Stimulated activated naive B cell treated with anti-CD40 and anti-IgM and Interleukin-4, amounts not matched to agents 10 μg/mL and 1 μg/mL and 100 μg/mL, for 72 hours (primary cell): ENCODE measurements at regions not wholly inside any gene's neighbourhood (a gene's known extent, or its start where the extent isn't known, plus 50 kb on each side); places are given as distances from the start of the nearest gene placed in this dataset.
"Not testable (repeated sequence)": the region's sequence is repeated elsewhere in the genome, so short reads cannot be mapped to it uniquely, and the experiment has no call there.

Experiments
- ATAC-seq, 2 donors: fragments of 150-1000 bp; cut with Tn5 transposase; replicated peaks; 2 replicates each; pipeline ENCODE4 v1.10.0; 2021; ENCODE audit warnings: moderate library complexity in 1 of 2
- DNase-seq: peaks from one replicate; pipeline ENCODE4 v3.0.0; 2021
- H3K27ac Mint-ChIP-seq: one replicate; pipeline ENCODE4 v1.8.0; 2022; ENCODE audit warnings: mild to moderate bottlenecking, mixed read lengths
- H3K27me3 Mint-ChIP-seq, 2 donors: one replicate each; pipeline ENCODE4 v1.8.0; 2022; ENCODE audit warnings: mixed read lengths in 2 of 2
- H3K36me3 Mint-ChIP-seq, 2 donors: one replicate each; pipeline ENCODE4 v1.8.0; 2022; ENCODE audit warnings: mixed read lengths in 2 of 2, mild to moderate bottlenecking in 1 of 2
- H3K4me1 Mint-ChIP-seq, 2 donors: one replicate each; pipeline ENCODE4 v1.8.0; 2022; ENCODE audit warnings: mixed read lengths in 2 of 2, mild to moderate bottlenecking in 1 of 2
- H3K4me3 Mint-ChIP-seq, 2 donors: one replicate each; pipeline ENCODE4 v1.8.0; 2022; ENCODE audit warnings: mild to moderate bottlenecking in 2 of 2, mixed read lengths in 2 of 2, moderate library complexity in 1 of 2
- H3K9me3 Mint-ChIP-seq, 2 donors: one replicate each; pipeline ENCODE4 v1.8.0; 2022; ENCODE audit warnings: mixed read lengths in 2 of 2, mild to moderate bottlenecking in 1 of 2

- H3K4me1 Mint-ChIP-seq = peaks cover 41 to 42% of the 10 kb centered on the region in 2 donors
- no peak overlapping the region for H3K4me3 Mint-ChIP-seq
- H3K9me3 Mint-ChIP-seq = peaks cover 1 to 4% of the 10 kb centered on the region in 2 donors
- ATAC-seq (no peak), DNase-seq (no peak)
- no peaks in the 10 kb centered on the region for H3K27me3 Mint-ChIP-seq
- H3K27ac Mint-ChIP-seq = no peak overlapping the region
- peaks cover 3 to 4% of the 10 kb centered on the region in 2 donors for H3K36me3 Mint-ChIP-seq
These were observed 50.7 kb upstream of the VPREB1 start for GRCh38 chr22:22193923-22194322.

DNA sequence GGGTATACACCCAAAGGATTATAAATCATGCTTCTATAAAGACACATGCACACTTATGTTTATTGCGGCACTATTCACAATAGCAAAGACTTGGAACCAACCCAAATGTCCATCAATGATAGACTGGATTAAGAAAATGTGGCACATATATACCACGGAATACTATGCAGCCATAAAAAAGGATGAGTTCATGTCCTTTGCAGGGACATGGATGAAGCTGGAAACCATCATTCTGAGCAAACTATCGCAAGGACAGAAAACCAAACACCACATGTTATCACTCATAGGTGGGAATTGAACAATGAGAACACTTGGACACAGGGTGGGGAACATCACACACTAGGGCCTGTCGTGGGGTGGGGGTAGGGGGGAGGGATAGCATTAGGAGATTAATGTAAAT lies 51.1 kb upstream of the VPREB1 start:
- not testable (repeated sequence) for H3K36me3 Mint-ChIP-seq, DNase-seq, H3K27me3 Mint-ChIP-seq, H3K27ac Mint-ChIP-seq, H3K9me3 Mint-ChIP-seq, ATAC-seq, H3K4me3 Mint-ChIP-seq
- H3K4me1 Mint-ChIP-seq = peaks cover 36 to 39% of the 10 kb centered on the region in 2 donors

DNA sequence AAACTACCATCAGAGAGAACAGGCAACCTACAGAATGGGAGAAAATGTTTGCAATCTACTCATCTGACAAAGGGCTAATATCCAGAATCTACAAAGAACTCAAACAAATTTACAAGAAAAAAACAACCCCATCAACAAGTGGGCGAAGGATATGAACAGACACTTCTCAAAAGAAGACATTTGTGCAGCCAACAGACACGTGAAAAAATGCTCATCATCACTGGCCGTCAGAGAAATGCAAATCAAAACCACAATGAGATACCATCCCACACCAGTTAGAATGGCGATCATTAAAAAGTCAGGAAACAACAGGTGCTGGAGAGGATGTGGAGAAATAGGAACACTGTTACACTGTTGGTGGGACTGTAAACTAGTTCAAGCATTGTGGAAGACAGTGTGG lies 51.6 kb upstream of the VPREB1 start:
- not testable (repeated sequence) for ATAC-seq, H3K27me3 Mint-ChIP-seq
- H3K4me1 Mint-ChIP-seq = peaks cover 32 to 35% of the 10 kb centered on the region in 2 donors

DNA sequence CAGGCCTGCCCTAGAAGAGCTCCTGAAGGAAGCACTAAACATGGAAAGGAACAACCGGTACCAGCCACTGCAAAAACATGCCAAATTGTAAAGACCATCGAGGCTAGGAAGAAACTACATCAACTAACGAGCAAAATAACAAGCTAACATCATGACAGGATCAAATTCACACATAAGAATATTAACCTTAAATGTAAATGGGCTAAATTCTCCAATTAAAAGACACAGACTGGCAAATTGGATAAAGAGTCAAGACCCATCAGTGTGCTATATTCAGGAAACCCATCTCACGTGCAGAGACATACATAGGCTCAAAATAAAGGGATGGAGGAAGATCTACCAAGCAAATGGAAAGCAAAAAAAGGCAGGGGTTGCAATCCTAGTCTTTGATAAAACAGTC lies 54.8 kb upstream of the VPREB1 start:
- H3K9me3 Mint-ChIP-seq, H3K4me3 Mint-ChIP-seq, DNase-seq, H3K36me3 Mint-ChIP-seq, H3K27me3 Mint-ChIP-seq, ATAC-seq: not testable (repeated sequence)
- peak overlapping the region; percentile 31 for H3K27ac Mint-ChIP-seq
- H3K4me1 Mint-ChIP-seq = peaks cover 0 to 16% of the 10 kb centered on the region in 2 donors

More for the DNA sequence above, 51.6 kb upstream of the VPREB1 start:
- not testable (repeated sequence) for H3K9me3 Mint-ChIP-seq, H3K27ac Mint-ChIP-seq, H3K4me3 Mint-ChIP-seq, DNase-seq, H3K36me3 Mint-ChIP-seq

- not testable (repeated sequence) for H3K36me3 Mint-ChIP-seq, H3K4me3 Mint-ChIP-seq, H3K27ac Mint-ChIP-seq, ATAC-seq, H3K9me3 Mint-ChIP-seq, DNase-seq, H3K27me3 Mint-ChIP-seq
- peaks cover 2 to 17% of the 10 kb centered on the region in 2 donors for H3K4me1 Mint-ChIP-seq
These were observed 56.7 kb upstream of the VPREB1 start for GRCh38 chr22:22187863-22188262.

- DNase-seq (no peak), ATAC-seq (no peak)
- Mint-ChIP-seq H3K9me3 (peaks cover 1 to 7% of the 10 kb centered on the region in 2 donors), H3K4me1 (peaks cover 8 to 23% of the 10 kb centered on the region in 2 donors), H3K4me3 (no peak overlapping the region), H3K27ac (no peak overlapping the region), H3K27me3 (no peaks in the 10 kb centered on the region), H3K36me3 (peaks cover 6 to 8% of the 10 kb centered on the region in 2 donors)
These were observed 57.3 kb upstream of the VPREB1 start for GRCh38 chr22:22187299-22187698.

GRCh38 chr22:22185844-22186499 lies 58.6 kb upstream of the VPREB1 start:
- no peak for DNase-seq
- Mint-ChIP-seq H3K4me1 (peaks cover 21 to 31% of the 10 kb centered on the region in 2 donors), H3K27me3 (no peaks in the 10 kb centered on the region), H3K4me3 (no peak overlapping the region), H3K27ac (no peak overlapping the region), H3K9me3 (peaks cover 1 to 7% of the 10 kb centered on the region in 2 donors), H3K36me3 (peaks cover 4 to 8% of the 10 kb centered on the region in 2 donors)
- no peak for ATAC-seq

GRCh38 chr22:22185217-22185616 lies 59.4 kb upstream of the VPREB1 start:
- Mint-ChIP-seq H3K4me3 (no peak overlapping the region), H3K4me1 (peaks cover 25 to 26% of the 10 kb centered on the region in 2 donors), H3K36me3 (peaks cover 2 to 8% of the 10 kb centered on the region in 2 donors), H3K9me3 (peaks cover 1 to 7% of the 10 kb centered on the region in 2 donors), H3K27ac (no peak overlapping the region), H3K27me3 (no peaks in the 10 kb centered on the region)
- no peak for DNase-seq
- ATAC-seq = no peak

- peaks cover 2 to 8% of the 10 kb centered on the region in 2 donors for H3K36me3 Mint-ChIP-seq
- H3K27ac Mint-ChIP-seq = no peak overlapping the region
- ATAC-seq (no peak), DNase-seq (no peak)
- H3K4me1 Mint-ChIP-seq = peaks cover 26% of the 10 kb centered on the region in 2 donors
- H3K9me3 Mint-ChIP-seq = peaks cover 1 to 3% of the 10 kb centered on the region in 2 donors
- no peak overlapping the region for H3K4me3 Mint-ChIP-seq
- H3K27me3 Mint-ChIP-seq = no peaks in the 10 kb centered on the region
These were observed 60.2 kb upstream of the VPREB1 start for GRCh38 chr22:22184277-22184807.

GRCh38 chr22:22182990-22183264 lies 61.7 kb upstream of the VPREB1 start:
- H3K4me3 Mint-ChIP-seq = no peak overlapping the region
- H3K27ac Mint-ChIP-seq = peak overlapping the region; percentile 74
- H3K9me3 Mint-ChIP-seq = peaks cover 0 to 3% of the 10 kb centered on the region in 2 donors
- DNase-seq (no peak), ATAC-seq (no peak)
- H3K36me3 Mint-ChIP-seq = peaks cover 2 to 3% of the 10 kb centered on the region in 2 donors
- H3K27me3 Mint-ChIP-seq = no peaks in the 10 kb centered on the region
- peaks cover 38 to 40% of the 10 kb centered on the region in 2 donors for H3K4me1 Mint-ChIP-seq

- peaks cover 2 to 3% of the 10 kb centered on the region in 2 donors for H3K36me3 Mint-ChIP-seq
- peaks cover 38 to 44% of the 10 kb centered on the region in 2 donors for H3K4me1 Mint-ChIP-seq
- H3K9me3 Mint-ChIP-seq = peaks cover 0 to 3% of the 10 kb centered on the region in 2 donors
- ATAC-seq = peak; percentile 72 to 89
- H3K4me3 Mint-ChIP-seq = peak overlapping the region in 1 of 2 donors; percentile 31
- peak overlapping the region; percentile 74 for H3K27ac Mint-ChIP-seq
- H3K27me3 Mint-ChIP-seq = no peaks in the 10 kb centered on the region
- DNase-seq = no peak
These were observed 62.2 kb upstream of the VPREB1 start for GRCh38 chr22:22182218-22182989.

DNA sequence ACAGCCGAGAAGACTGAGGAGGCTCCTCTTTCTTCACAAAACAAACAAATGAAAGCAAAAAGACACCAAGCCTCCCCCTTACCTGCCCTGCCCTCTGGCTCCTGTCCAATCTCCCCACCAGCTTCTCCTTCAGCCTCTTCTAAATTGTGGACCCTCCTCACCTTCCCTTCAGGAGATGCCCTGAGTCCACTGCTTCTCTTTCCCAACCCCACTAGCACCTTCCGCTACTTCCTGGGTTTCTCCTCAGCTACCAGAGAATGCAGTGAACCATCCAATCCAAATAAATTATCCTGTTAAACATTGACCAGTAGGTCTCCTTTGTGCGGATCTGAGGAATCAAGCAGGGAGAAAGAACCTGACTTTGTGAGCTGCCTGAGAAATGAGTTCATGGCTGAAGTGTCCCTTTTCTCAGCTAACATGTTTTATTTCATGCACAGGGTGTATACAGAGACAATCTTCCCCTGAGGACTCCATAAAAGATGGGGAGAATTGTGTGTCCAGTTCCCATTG lies 63.2 kb upstream of the VPREB1 start:
- no peaks in the 10 kb centered on the region for H3K9me3 Mint-ChIP-seq
- DNase-seq = no peak

DNA sequence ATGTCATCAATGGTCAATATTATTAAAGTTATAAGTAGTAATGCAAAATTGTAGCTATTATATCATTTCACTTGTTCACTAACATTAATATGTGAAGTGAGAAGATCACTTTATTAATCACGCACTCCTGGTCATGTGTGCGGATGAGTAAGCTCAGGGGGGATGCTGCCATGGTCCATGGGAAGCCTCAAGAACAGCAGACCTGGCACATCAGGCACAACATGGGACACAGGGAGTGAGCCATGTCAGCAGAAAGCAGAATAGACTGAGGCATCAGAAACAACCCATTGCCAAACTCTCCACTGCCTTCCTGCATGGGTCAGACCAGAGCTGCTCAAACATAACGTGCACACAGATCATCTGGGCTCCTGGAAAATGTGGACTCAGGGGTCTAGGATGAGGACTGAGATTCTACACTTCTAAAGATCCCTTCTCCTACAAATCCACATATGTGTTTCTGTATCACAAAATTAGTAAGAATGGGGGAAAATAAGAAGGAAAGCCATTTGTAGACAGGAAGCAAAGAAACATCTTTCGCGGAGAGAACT lies 63.8 kb upstream of the VPREB1 start:
- no peaks in the 10 kb centered on the region for H3K9me3 Mint-ChIP-seq
- no peaks in the 10 kb centered on the region for H3K27me3 Mint-ChIP-seq
- H3K4me1 Mint-ChIP-seq = peaks cover 44 to 60% of the 10 kb centered on the region in 2 donors
- no peak overlapping the region for H3K4me3 Mint-ChIP-seq
- no peak for ATAC-seq
- no peak for DNase-seq
- no peaks in the 10 kb centered on the region for H3K36me3 Mint-ChIP-seq
- peak overlapping the region; percentile 56 for H3K27ac Mint-ChIP-seq

More for the DNA sequence above, 63.2 kb upstream of the VPREB1 start:
- peak overlapping the region; percentile 56 for H3K27ac Mint-ChIP-seq
- peaks cover 44 to 55% of the 10 kb centered on the region in 2 donors for H3K4me1 Mint-ChIP-seq
- H3K4me3 Mint-ChIP-seq = no peak overlapping the region
- H3K36me3 Mint-ChIP-seq = no peaks in the 10 kb centered on the region
- H3K27me3 Mint-ChIP-seq = no peaks in the 10 kb centered on the region
- no peak for ATAC-seq

GRCh38 chr22:22179858-22180257 lies 64.7 kb upstream of the VPREB1 start:
- H3K4me1 Mint-ChIP-seq = peaks cover 46 to 67% of the 10 kb centered on the region in 2 donors
- peak overlapping the region; percentile 53 for H3K27ac Mint-ChIP-seq
- no peaks in the 10 kb centered on the region for H3K27me3 Mint-ChIP-seq
- no peak for ATAC-seq
- no peaks in the 10 kb centered on the region for H3K9me3 Mint-ChIP-seq
- H3K36me3 Mint-ChIP-seq = no peaks in the 10 kb centered on the region
- H3K4me3 Mint-ChIP-seq = no peak overlapping the region
- no peak for DNase-seq
